Vagina (tissue), 2 donors: ENCODE measurements at regions not wholly inside any gene's neighbourhood (a gene's known extent, or its start where the extent isn't known, plus 50 kb on each side); places are given as distances from the start of the nearest gene placed in this dataset.

Experiments used
- CTCF ChIP-seq, 3 experiments: fragments of 450-650 bp in 2 of 3; fragments of 200-600 bp in 1 of 3; sonication (generic) in 1 of 3; IDR thresholded peaks; one replicate each; pipeline ENCODE4 v1.5.1; 2017 to 2019; ENCODE audit warnings: antibody characterized with exemption in 3 of 3, mild to moderate bottlenecking in 2 of 3, moderate library complexity in 2 of 3
- POLR2A ChIP-seq, 2 donors: fragments of 450-650 bp; IDR thresholded peaks; one replicate each; pipeline ENCODE4 v1.6.1; 2017; ENCODE audit warnings: antibody characterized with exemption in 2 of 2, mild to moderate bottlenecking in 2 of 2, moderate library complexity in 2 of 2
- POLR2AphosphoS5 ChIP-seq, 2 donors: sonication (generic); formaldehyde crosslinking; IDR thresholded peaks; one replicate each; pipeline ENCODE4 v1.9.0; 2017; ENCODE audit warnings: antibody characterized with exemption in 2 of 2, mild to moderate bottlenecking in 2 of 2, low read depth in 1 of 2; ENCODE audit not compliant: insufficient read depth in 1 of 2

DNA sequence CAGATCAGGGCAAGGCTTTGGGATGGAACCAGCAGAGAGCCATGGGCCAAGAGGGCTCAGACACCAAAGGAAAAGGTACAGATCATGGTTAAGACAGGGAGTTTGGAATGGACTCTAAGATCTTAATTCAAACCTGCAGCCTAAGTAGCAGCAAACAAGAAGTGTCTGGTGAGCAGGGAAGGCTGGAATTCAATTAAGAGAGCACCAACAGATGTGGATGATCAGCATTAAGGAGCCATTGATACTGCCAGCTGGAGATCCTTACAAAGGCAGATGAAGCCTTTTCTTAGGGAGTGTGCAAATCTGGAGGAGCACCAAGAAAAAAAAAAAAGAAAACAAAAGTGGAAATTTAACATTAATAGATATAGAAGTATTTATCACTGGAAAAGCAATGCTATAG, 516.8 kb downstream of the RASEF start:
- no peak for TF ChIP-seq CTCF (IDR thresholded peaks at IDR 0.05)
- TF ChIP-seq POLR2AphosphoS5 (IDR thresholded peaks at IDR 0.05; ENCODE audit: insufficient read depth in 1 of 2, low read depth in 1 of 2): no peak
- TF ChIP-seq POLR2A (IDR thresholded peaks at IDR 0.05): no peak
